ENCODE measurements at regions not wholly inside any gene's neighbourhood (a gene's known extent, or its start where the extent isn't known, plus 50 kb on each side); places are given as distances from the start of the nearest gene placed in this dataset.
"Not testable (repeated sequence)": the region's sequence is repeated elsewhere in the genome, so short reads cannot be mapped to it uniquely, and the experiment has no call there.

- DNase-seq (ENCODE audit: low spot score) = no peak
These were observed 162.5 kb downstream of the SOX3 start for GRCh38 chrX:140342410-140342809.

- no peak for DNase-seq (ENCODE audit: low spot score)
These were observed 167.6 kb downstream of the SOX3 start for GRCh38 chrX:140337263-140337662.

GRCh38 chrX:140318296-140318695 is 186.6 kb downstream of the SOX3 start:
- no peak for DNase-seq (ENCODE audit: low spot score)

- DNase-seq (ENCODE audit: low spot score) = no peak
These were observed 187.4 kb downstream of the SOX3 start for GRCh38 chrX:140317462-140317861.

GRCh38 chrX:140298960-140299825 is 205.7 kb downstream of the SOX3 start:
- no peak for DNase-seq (ENCODE audit: low spot score)

- no peak for DNase-seq (ENCODE audit: low spot score)
These were observed 207.6 kb downstream of the SOX3 start for GRCh38 chrX:140297273-140297672.

GRCh38 chrX:140292961-140293360 is 211.9 kb downstream of the SOX3 start:
- no peak for DNase-seq (ENCODE audit: low spot score)

GRCh38 chrX:140292188-140292587 is 212.7 kb downstream of the SOX3 start:
- no peak for DNase-seq (ENCODE audit: low spot score)

GRCh38 chrX:140274811-140275525 is 229.9 kb downstream of the SOX3 start:
- no peak for DNase-seq (ENCODE audit: low spot score)

GRCh38 chrX:140273921-140274320 is 230.9 kb downstream of the SOX3 start:
- no peak for DNase-seq (ENCODE audit: low spot score)

GRCh38 chrX:140250391-140250790 is 254.5 kb downstream of the SOX3 start:
- no peak for DNase-seq (ENCODE audit: low spot score)

GRCh38 chrX:140249088-140249487 is 255.8 kb downstream of the SOX3 start:
- no peak for DNase-seq (ENCODE audit: low spot score)

- DNase-seq (ENCODE audit: low spot score) = no peak
These were observed 263.9 kb upstream of the CXorf66 start for GRCh38 chrX:140229191-140229590.

- DNase-seq (ENCODE audit: low spot score) = not testable (repeated sequence)
These were observed 260.7 kb upstream of the CXorf66 start for GRCh38 chrX:140226037-140226436.

- DNase-seq (ENCODE audit: low spot score) = not testable (repeated sequence)
These were observed 250.6 kb upstream of the CXorf66 start for GRCh38 chrX:140215894-140216293.

GRCh38 chrX:140214518-140214917 is 249.2 kb upstream of the CXorf66 start:
- not testable (repeated sequence) for DNase-seq (ENCODE audit: low spot score)

- DNase-seq (ENCODE audit: low spot score) = no peak
These were observed 241.3 kb upstream of the CXorf66 start for GRCh38 chrX:140206657-140207056.

- DNase-seq (ENCODE audit: low spot score) = no peak
These were observed 225.3 kb upstream of the CXorf66 start for GRCh38 chrX:140190441-140191108.

- no peak for DNase-seq (ENCODE audit: low spot score)
These were observed 215.3 kb upstream of the CXorf66 start for GRCh38 chrX:140180585-140180984.

- no peak for DNase-seq (ENCODE audit: low spot score)
These were observed 212.5 kb upstream of the CXorf66 start for GRCh38 chrX:140177821-140178220.

- DNase-seq (ENCODE audit: low spot score) = no peak
These were observed 207.1 kb upstream of the CXorf66 start for GRCh38 chrX:140172401-140172800.

- no peak for DNase-seq (ENCODE audit: low spot score)
These were observed 202.2 kb upstream of the CXorf66 start for GRCh38 chrX:140167551-140167950.

- no peak for DNase-seq (ENCODE audit: low spot score)
These were observed 200.5 kb upstream of the CXorf66 start for GRCh38 chrX:140165849-140166248.

Measured in activated CD4-positive, alpha-beta T cell treated with anti-CD3 and anti-CD28 coated beads, Interleukin-2, Interleukin-4, amounts not matched to agents 100 ng/mL and 50 ng/mL, durations not matched to agents 16 hours and 8 hours (primary cell).